Fibroblast of skin of right quadriceps (primary cell): ENCODE measurements at regions not wholly inside any gene's neighbourhood (a gene's known extent, or its start where the extent isn't known, plus 50 kb on each side); places are given as distances from the start of the nearest gene placed in this dataset.
A peak's percentile ranks its signal among the peaks of the same experiment; 100 is the strongest.

ENCODE experiments used
- DNase-seq: peaks from one replicate; pipeline ENCODE4 v3.0.0-alpha.2; 2013

GRCh38 chr15:31925541-31925940 lies 104.8 kb upstream of the CHRNA7 start:
- no peak for DNase-seq

- peak; percentile 28 for DNase-seq
Measured at GRCh38 chr15:31930967-31931366, 99.3 kb upstream of the CHRNA7 start.

GRCh38 chr15:31932576-31932975 lies 97.7 kb upstream of the CHRNA7 start:
- DNase-seq, result peak; percentile 88

GRCh38 chr15:31934821-31935220 lies 95.5 kb upstream of the CHRNA7 start:
- DNase-seq, result peak; percentile 68

- peak; percentile 54 for DNase-seq
Measured at GRCh38 chr15:31953478-31953877, 76.8 kb upstream of the CHRNA7 start.

GRCh38 chr15:31954374-31955172 lies 75.7 kb upstream of the CHRNA7 start:
- no peak for DNase-seq

GRCh38 chr15:31955734-31956133 lies 74.6 kb upstream of the CHRNA7 start:
- no peak for DNase-seq

- DNase-seq, result peak; percentile 83
Measured at GRCh38 chr15:31957581-31957980, 72.7 kb upstream of the CHRNA7 start.

GRCh38 chr15:31964586-31965307 lies 65.6 kb upstream of the CHRNA7 start:
- no peak for DNase-seq

GRCh38 chr15:31970007-31970406 lies 60.3 kb upstream of the CHRNA7 start:
- no peak for DNase-seq

GRCh38 chr15:31973197-31973596 lies 57.1 kb upstream of the CHRNA7 start:
- DNase-seq, result no peak

- DNase-seq, result no peak
Measured at GRCh38 chr15:31974154-31974794, 56.0 kb upstream of the CHRNA7 start.

GRCh38 chr15:31974855-31975829 lies 55.2 kb upstream of the CHRNA7 start:
- peak; percentile 46 for DNase-seq

- DNase-seq, result no peak
Measured at GRCh38 chr15:31975830-31976229, 54.5 kb upstream of the CHRNA7 start.

GRCh38 chr15:31977138-31977537 lies 53.2 kb upstream of the CHRNA7 start:
- DNase-seq, result no peak

GRCh38 chr15:31977812-31978661 lies 52.3 kb upstream of the CHRNA7 start:
- DNase-seq, result peak; percentile 24
